ENCODE measurements at regions not wholly inside any gene's neighbourhood (a gene's known extent, or its start where the extent isn't known, plus 50 kb on each side); places are given as distances from the start of the nearest gene placed in this dataset.
"Not testable (repeated sequence)": the region's sequence is repeated elsewhere in the genome, so short reads cannot be mapped to it uniquely, and the experiment has no call there.

DNA sequence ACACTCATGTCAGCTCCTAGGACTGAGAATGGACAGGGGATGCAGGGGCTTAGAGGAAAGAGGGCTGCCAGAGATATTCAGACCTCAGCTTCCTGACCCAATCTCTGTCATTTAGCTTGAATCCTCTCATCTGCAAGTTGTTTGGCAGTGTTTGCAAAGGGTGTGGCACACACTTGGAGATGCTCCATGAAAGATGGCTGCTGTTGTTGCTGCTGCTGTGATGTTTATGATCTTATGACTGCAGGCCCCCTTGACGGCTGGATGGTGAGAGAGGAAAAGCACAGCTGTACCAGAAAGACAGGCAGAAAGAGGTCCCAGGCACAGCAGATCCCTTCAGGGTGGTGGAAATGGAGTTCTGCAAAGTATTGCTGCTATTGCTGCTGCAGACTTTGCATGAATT, 80.7 kb downstream of the TRIM43 start:
- H4K20me1 ChIP-seq (ENCODE audit: control insufficient read depth, extremely low read depth, insufficient read depth, low read length); H3K4me1 ChIP-seq (ENCODE audit: control insufficient read depth, extremely low read depth, insufficient read depth, low read length); H3K4me3 ChIP-seq (replicated peaks in 1 of 4; ENCODE audit: control extremely low read depth in 1 of 4, insufficient read depth in 1 of 4, low read depth in 3 of 4, low read length in 4 of 4); H3K27me3 ChIP-seq (ENCODE audit: control insufficient read depth, insufficient read depth, low read length); H3K4me2 ChIP-seq (ENCODE audit: extremely low read depth, insufficient read depth, low read length); H3K27ac ChIP-seq (ENCODE audit: insufficient read depth, low read length); H3K36me3 ChIP-seq (ENCODE audit: control insufficient read depth, insufficient read depth, low read length); H3K9ac ChIP-seq (ENCODE audit: insufficient read depth, low read length); H2AFZ ChIP-seq (ENCODE audit: low read length); H3K9me3 ChIP-seq (ENCODE audit: control insufficient read depth, insufficient read depth, low read depth, low read length); H3K79me2 ChIP-seq (ENCODE audit: control insufficient read depth, insufficient read depth, low read length): not testable (repeated sequence)
- peak in 1 of 2 donors; percentile 19 for DNase-seq (ENCODE audit: low read depth in 2 of 2)

- H3K27ac ChIP-seq (ENCODE audit: insufficient read depth, low read length): no peak overlapping the region
- no peaks in the 10 kb centered on the region for H3K79me2 ChIP-seq (ENCODE audit: control insufficient read depth, insufficient read depth, low read length)
- H3K27me3 ChIP-seq (ENCODE audit: control insufficient read depth, insufficient read depth, low read length): no peaks in the 10 kb centered on the region
- no peaks in the 10 kb centered on the region for H3K36me3 ChIP-seq (ENCODE audit: control insufficient read depth, insufficient read depth, low read length)
- H3K4me1 ChIP-seq (ENCODE audit: control insufficient read depth, extremely low read depth, insufficient read depth, low read length): peaks cover 7% of the 10 kb centered on the region
- DNase-seq (ENCODE audit: low read depth in 2 of 2): no peak
- H4K20me1 ChIP-seq (ENCODE audit: control insufficient read depth, extremely low read depth, insufficient read depth, low read length): no peaks in the 10 kb centered on the region
- no peak overlapping the region for H3K4me3 ChIP-seq (replicated peaks in 1 of 4; ENCODE audit: control extremely low read depth in 1 of 4, insufficient read depth in 1 of 4, low read depth in 3 of 4, low read length in 4 of 4)
- H2AFZ ChIP-seq (ENCODE audit: low read length): no peak overlapping the region
- no peak overlapping the region for H3K4me2 ChIP-seq (ENCODE audit: extremely low read depth, insufficient read depth, low read length)
- H3K9me3 ChIP-seq (ENCODE audit: control insufficient read depth, insufficient read depth, low read depth, low read length): no peaks in the 10 kb centered on the region
- no peak overlapping the region for H3K9ac ChIP-seq (ENCODE audit: insufficient read depth, low read length)
- no peak for TF ChIP-seq EZH2 (IDR thresholded peaks at IDR 0.05; ENCODE audit: low read length, missing control alignments)
- no peak for TF ChIP-seq CTCF (conservative IDR thresholded peaks at IDR 0.05 in 1 of 2, IDR thresholded peaks at IDR 0.05 in 1 of 2; ENCODE audit: low read depth in 1 of 2, low read length in 2 of 2)
Observed at GRCh38 chr2:95674186-95674585, 82.4 kb downstream of the TRIM43 start.

GRCh38 chr2:95676573-95676972, 84.8 kb downstream of the TRIM43 start:
- not testable (repeated sequence) for H4K20me1 ChIP-seq (ENCODE audit: control insufficient read depth, extremely low read depth, insufficient read depth, low read length); H3K9ac ChIP-seq (ENCODE audit: insufficient read depth, low read length); H3K4me1 ChIP-seq (ENCODE audit: control insufficient read depth, extremely low read depth, insufficient read depth, low read length); H3K27ac ChIP-seq (ENCODE audit: insufficient read depth, low read length); H3K4me2 ChIP-seq (ENCODE audit: extremely low read depth, insufficient read depth, low read length); H3K4me3 ChIP-seq (replicated peaks in 1 of 4; ENCODE audit: control extremely low read depth in 1 of 4, insufficient read depth in 1 of 4, low read depth in 3 of 4, low read length in 4 of 4); H3K27me3 ChIP-seq (ENCODE audit: control insufficient read depth, insufficient read depth, low read length); H3K79me2 ChIP-seq (ENCODE audit: control insufficient read depth, insufficient read depth, low read length); DNase-seq (ENCODE audit: low read depth in 2 of 2); H3K9me3 ChIP-seq (ENCODE audit: control insufficient read depth, insufficient read depth, low read depth, low read length); H3K36me3 ChIP-seq (ENCODE audit: control insufficient read depth, insufficient read depth, low read length); H2AFZ ChIP-seq (ENCODE audit: low read length)

GRCh38 chr2:95677346-95677745, 85.5 kb downstream of the TRIM43 start:
- no peaks in the 10 kb centered on the region for H3K36me3 ChIP-seq (ENCODE audit: control insufficient read depth, insufficient read depth, low read length)
- no peaks in the 10 kb centered on the region for H3K9me3 ChIP-seq (ENCODE audit: control insufficient read depth, insufficient read depth, low read depth, low read length)
- no peaks in the 10 kb centered on the region for H3K27me3 ChIP-seq (ENCODE audit: control insufficient read depth, insufficient read depth, low read length)
- no peaks in the 10 kb centered on the region for H4K20me1 ChIP-seq (ENCODE audit: control insufficient read depth, extremely low read depth, insufficient read depth, low read length)
- H3K27ac ChIP-seq (ENCODE audit: insufficient read depth, low read length): no peak overlapping the region
- H2AFZ ChIP-seq (ENCODE audit: low read length): no peak overlapping the region
- no peak for DNase-seq (ENCODE audit: low read depth in 2 of 2)
- no peak overlapping the region for H3K4me2 ChIP-seq (ENCODE audit: extremely low read depth, insufficient read depth, low read length)
- TF ChIP-seq CTCF (conservative IDR thresholded peaks at IDR 0.05 in 1 of 2, IDR thresholded peaks at IDR 0.05 in 1 of 2; ENCODE audit: low read depth in 1 of 2, low read length in 2 of 2) (no peak), EZH2 (IDR thresholded peaks at IDR 0.05; ENCODE audit: low read length, missing control alignments) (no peak)
- no peaks in the 10 kb centered on the region for H3K79me2 ChIP-seq (ENCODE audit: control insufficient read depth, insufficient read depth, low read length)
- no peak overlapping the region for H3K9ac ChIP-seq (ENCODE audit: insufficient read depth, low read length)
- peaks cover 4% of the 10 kb centered on the region for H3K4me1 ChIP-seq (ENCODE audit: control insufficient read depth, extremely low read depth, insufficient read depth, low read length)
- H3K4me3 ChIP-seq (replicated peaks in 1 of 4; ENCODE audit: control extremely low read depth in 1 of 4, insufficient read depth in 1 of 4, low read depth in 3 of 4, low read length in 4 of 4): no peak overlapping the region

GRCh38 chr2:95677833-95678232, 86.0 kb downstream of the TRIM43 start:
- not testable (repeated sequence) for H3K4me3 ChIP-seq (replicated peaks in 1 of 4; ENCODE audit: control extremely low read depth in 1 of 4, insufficient read depth in 1 of 4, low read depth in 3 of 4, low read length in 4 of 4); H3K27me3 ChIP-seq (ENCODE audit: control insufficient read depth, insufficient read depth, low read length); H3K9me3 ChIP-seq (ENCODE audit: control insufficient read depth, insufficient read depth, low read depth, low read length); DNase-seq (ENCODE audit: low read depth in 2 of 2); H3K9ac ChIP-seq (ENCODE audit: insufficient read depth, low read length); H3K4me1 ChIP-seq (ENCODE audit: control insufficient read depth, extremely low read depth, insufficient read depth, low read length); H3K36me3 ChIP-seq (ENCODE audit: control insufficient read depth, insufficient read depth, low read length); H3K79me2 ChIP-seq (ENCODE audit: control insufficient read depth, insufficient read depth, low read length); H2AFZ ChIP-seq (ENCODE audit: low read length); H4K20me1 ChIP-seq (ENCODE audit: control insufficient read depth, extremely low read depth, insufficient read depth, low read length); H3K27ac ChIP-seq (ENCODE audit: insufficient read depth, low read length); H3K4me2 ChIP-seq (ENCODE audit: extremely low read depth, insufficient read depth, low read length)

DNA sequence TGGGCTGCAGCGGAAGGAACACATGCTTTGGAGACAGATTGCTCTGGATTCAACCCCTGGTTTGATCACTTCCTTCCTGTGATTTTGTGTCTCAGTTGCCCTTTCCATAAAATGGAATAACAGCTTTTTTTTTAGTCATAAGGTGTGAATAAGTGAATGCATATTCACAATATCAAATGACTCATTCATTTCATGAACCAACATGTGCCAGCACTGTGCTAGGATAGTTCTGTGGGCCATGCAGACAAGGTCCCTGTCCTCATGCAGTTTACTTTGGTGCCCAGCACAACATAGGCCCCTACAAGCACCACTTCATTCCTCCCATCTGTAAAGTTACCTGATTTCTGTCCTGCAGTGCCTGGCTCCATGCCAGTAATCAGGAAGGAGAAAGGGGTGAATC, 89.4 kb downstream of the TRIM43 start:
- H2AFZ ChIP-seq (ENCODE audit: low read length); H3K4me3 ChIP-seq (replicated peaks in 1 of 4; ENCODE audit: control extremely low read depth in 1 of 4, insufficient read depth in 1 of 4, low read depth in 3 of 4, low read length in 4 of 4); H3K79me2 ChIP-seq (ENCODE audit: control insufficient read depth, insufficient read depth, low read length); H3K4me1 ChIP-seq (ENCODE audit: control insufficient read depth, extremely low read depth, insufficient read depth, low read length); H3K9me3 ChIP-seq (ENCODE audit: control insufficient read depth, insufficient read depth, low read depth, low read length); DNase-seq (ENCODE audit: low read depth in 2 of 2); H3K4me2 ChIP-seq (ENCODE audit: extremely low read depth, insufficient read depth, low read length); H4K20me1 ChIP-seq (ENCODE audit: control insufficient read depth, extremely low read depth, insufficient read depth, low read length); H3K36me3 ChIP-seq (ENCODE audit: control insufficient read depth, insufficient read depth, low read length); H3K27ac ChIP-seq (ENCODE audit: insufficient read depth, low read length); H3K9ac ChIP-seq (ENCODE audit: insufficient read depth, low read length); H3K27me3 ChIP-seq (ENCODE audit: control insufficient read depth, insufficient read depth, low read length): not testable (repeated sequence)
